Heart left ventricle (tissue), 13 donors: ENCODE measurements at regions not wholly inside any gene's neighbourhood (a gene's known extent, or its start where the extent isn't known, plus 50 kb on each side); places are given as distances from the start of the nearest gene placed in this dataset.

Source experiments
- CTCF ChIP-seq, 12 donors: fragments of 200-600 bp; sonication (generic) in 4 of 12; IDR thresholded peaks; one replicate each; pipeline versions ENCODE4 v1.5.0 to v1.8.0; 2018 to 2022; ENCODE audit warnings: antibody characterized with exemption in 12 of 12, mild to moderate bottlenecking in 5 of 12
- POLR2A ChIP-seq, 2 donors: fragments of 450-650 bp; IDR thresholded peaks; one replicate each; pipeline ENCODE4 v1.6.1; 2017; ENCODE audit warnings: antibody characterized with exemption in 2 of 2, mild to moderate bottlenecking in 2 of 2, moderate library complexity in 2 of 2
- donor health status: ischemic (EF 13 %, LVEDD 7.1; RV severe dilation, severe dysfunction).
- donor health status: DM: no; HTN: yes; CAD: no.
- donor health status: DM: no; HTN: no; CAD: no.
- donor health status: ischemic (EF 25% LVEDD 6.9; RV normal size, moderate dysfunction).
- donor health status: ischemic (EF 25% LVEDD 5.7; RV mildly dilated, moderate dysfunction).
- donor health status: ischemic (EF 35%, LVEDD 5.7; RV mildly dilated, moderate dysfunction).
- donor health status: nonischemic (EF 11% LVEDD 7.7; RV severe dilation, severe dysfunction).
- donor health status: DM: yes; HTN: yes; CAD: no.
- donor health status: PGD.
- donor health status: ischemic (EF 29% LVEDD 5.4; RV normal size, mild dysfunction).
- donor health status: nonischemic (EF 23%, LVEDD 6.1; RV moderate dilation, normal function).

GRCh38 chr10:113322843-113323242 lies 230.0 kb upstream of the HABP2 start:
- TF ChIP-seq CTCF (IDR thresholded peaks at IDR 0.05) (no peak), POLR2A (IDR thresholded peaks at IDR 0.05) (no peak)
